Lower lobe of right lung (tissue), 2 donors: ENCODE measurements at regions not wholly inside any gene's neighbourhood (a gene's known extent, or its start where the extent isn't known, plus 50 kb on each side); places are given as distances from the start of the nearest gene placed in this dataset.

Experiments used
- ATAC-seq, 2 donors: fragments of 200-7000 bp; cut with Tn5 transposase; one replicate each; pipeline ENCODE4 v1.9.1; 2020 to 2022; ENCODE audit warnings: mild to moderate bottlenecking in 2 of 2, moderate library complexity in 2 of 2
- DNase-seq: peaks from one replicate; pipeline ENCODE4 v3.0.0-alpha.2; 2020
- H3K27ac ChIP-seq: fragments of 200-600 bp; one replicate; pipeline ENCODE4 v1.8.0; 2022
- H3K27me3 ChIP-seq: fragments of 200-600 bp; one replicate; pipeline ENCODE4 v1.8.0; 2022; ENCODE audit warnings: low read depth
- H3K36me3 ChIP-seq: fragments of 200-600 bp; one replicate; pipeline ENCODE4 v1.8.0; 2022; ENCODE audit warnings: mild to moderate bottlenecking
- H3K4me1 ChIP-seq: fragments of 200-600 bp; one replicate; pipeline ENCODE4 v1.8.0; 2022
- H3K4me3 ChIP-seq: fragments of 200-600 bp; one replicate; pipeline ENCODE4 v1.8.0; 2022; ENCODE audit warnings: mild to moderate bottlenecking
- H3K9me3 ChIP-seq: fragments of 200-600 bp; one replicate; pipeline ENCODE4 v1.8.0; 2022
- CTCF ChIP-seq: fragments of 200-600 bp; IDR thresholded peaks from one replicate; pipeline ENCODE4 v1.8.0; 2022; ENCODE audit warnings: antibody characterized with exemption, mild to moderate bottlenecking
- intact Hi-C: fragments of 100-400 bp; cut with DNase I; formaldehyde crosslinking; loops from one replicate; pipeline ENCODE4 v1.11.0; 2022
- donor health status: DM: no; HTN: yes; CAD: no; lungs with severe emphysema.

- H3K27me3 ChIP-seq = no peaks in the 10 kb centered on the region
- H3K36me3 ChIP-seq = no peaks in the 10 kb centered on the region
- no peak for TF ChIP-seq CTCF
- no peak for DNase-seq
- H3K27ac ChIP-seq = no peak overlapping the region
- no peaks in the 10 kb centered on the region for H3K9me3 ChIP-seq
- peak; percentile 49 to 75 for ATAC-seq
- no peaks in the 10 kb centered on the region for H3K4me1 ChIP-seq
- H3K4me3 ChIP-seq = no peak overlapping the region
- intact Hi-C loops = no loop called here
Observed at GRCh38 chr13:20337884-20338551, 105.9 kb upstream of the GJB6 start.

GRCh38 chr13:20336761-20337160 lies 104.6 kb upstream of the GJB6 start:
- Histone ChIP-seq H3K9me3 (no peaks in the 10 kb centered on the region), H3K4me1 (peaks cover 5% of the 10 kb centered on the region), H3K27me3 (no peaks in the 10 kb centered on the region), H3K36me3 (no peaks in the 10 kb centered on the region), H3K4me3 (no peak overlapping the region), H3K27ac (no peak overlapping the region)
- no peak for TF ChIP-seq CTCF
- DNase-seq (no peak), ATAC-seq (no peak)
- intact Hi-C loops = no loop called here

- TF ChIP-seq CTCF = no peak
- Histone ChIP-seq H3K4me3 (no peak overlapping the region), H3K27ac (no peak overlapping the region), H3K9me3 (no peaks in the 10 kb centered on the region), H3K36me3 (no peaks in the 10 kb centered on the region), H3K27me3 (no peaks in the 10 kb centered on the region), H3K4me1 (peaks cover 5% of the 10 kb centered on the region)
- ATAC-seq (no peak), DNase-seq (no peak)
- intact Hi-C loops = no loop called here
Observed at GRCh38 chr13:20334309-20334708, 102.2 kb upstream of the GJB6 start.

GRCh38 chr13:20332361-20333096 lies 100.4 kb upstream of the GJB6 start:
- H3K27ac ChIP-seq = no peak overlapping the region
- H3K4me1 ChIP-seq = peaks cover 5% of the 10 kb centered on the region
- H3K9me3 ChIP-seq = no peaks in the 10 kb centered on the region
- H3K36me3 ChIP-seq = no peaks in the 10 kb centered on the region
- ATAC-seq (peak; percentile 51 to 61), DNase-seq (no peak)
- intact Hi-C loops = no loop called here
- no peak overlapping the region for H3K4me3 ChIP-seq
- H3K27me3 ChIP-seq = no peaks in the 10 kb centered on the region
- TF ChIP-seq CTCF = no peak

GRCh38 chr13:20331949-20332348 lies 99.8 kb upstream of the GJB6 start:
- H3K36me3 ChIP-seq = no peaks in the 10 kb centered on the region
- DNase-seq (no peak), ATAC-seq (no peak)
- no peaks in the 10 kb centered on the region for H3K9me3 ChIP-seq
- intact Hi-C loops = no loop called here
- H3K4me3 ChIP-seq = no peak overlapping the region
- no peaks in the 10 kb centered on the region for H3K27me3 ChIP-seq
- TF ChIP-seq CTCF = no peak
- H3K27ac ChIP-seq = no peak overlapping the region
- H3K4me1 ChIP-seq = peaks cover 5% of the 10 kb centered on the region
